IMR-90 (cell line): ENCODE measurements at regions not wholly inside any gene's neighbourhood (a gene's known extent, or its start where the extent isn't known, plus 50 kb on each side); places are given as distances from the start of the nearest gene placed in this dataset.

Source experiments
- ATAC-seq: fragments of 200-7000 bp; cut with Tn5 transposase; 2 replicates; pipeline ENCODE4 v1.9.1; 2020; ENCODE audit warnings: low read depth, mild to moderate bottlenecking, moderate library complexity
- BruUV-seq: library from RNA; stranded (reverse); fragments of 400-500 nt; replicated peaks from 2 replicates; lab custom pipeline; 2021; lab: Mats Ljungman, UMichigan
- CTCF ChIA-PET: fragments of 300-600 bp; formaldehyde crosslinking; extraction: SDS; loops from one replicate; lab custom pipeline; 2021; ENCODE audit warnings: antibody characterized with exemption; lab: Yijun Ruan, JAX
- POLR2A ChIA-PET: fragments of 300-600 bp; sonication (Branson Sonifier 250); formaldehyde crosslinking; loops from one replicate; lab custom pipeline; 2022; ENCODE audit warnings: antibody characterized with exemption; ENCODE audit not compliant: unreplicated experiment; lab: Charles Lee
- DNase-seq: peaks from one replicate; pipeline ENCODE4 v3.0.0; 2013
- H2AFZ ChIP-seq: replicated peaks from 2 replicates; pipeline ENCODE3; 2013; ENCODE audit warnings: low read length, mild to moderate bottlenecking; ENCODE audit not compliant: poor library complexity
- H2AK5ac ChIP-seq: 2 replicates; pipeline ENCODE4 v1.6.1; 2013; ENCODE audit warnings: low read depth, low read length, inconsistent platforms
- H2AK9ac ChIP-seq: replicated peaks from 2 replicates; pipeline ENCODE3; 2013; ENCODE audit warnings: mild to moderate bottlenecking, low read depth, low read length, moderate library complexity; ENCODE audit not compliant: poor library complexity
- H2BK120ac ChIP-seq: 2 replicates; pipeline ENCODE4 v1.6.1; 2013; ENCODE audit warnings: low read depth, low read length, inconsistent platforms
- H2BK15ac ChIP-seq: 3 replicates; pipeline ENCODE4 v1.6.1; 2013; ENCODE audit warnings: low read depth, low read length, inconsistent platforms
- H2BK20ac ChIP-seq: 2 replicates; pipeline ENCODE4 v1.6.1; 2013; ENCODE audit warnings: low read depth, mild to moderate bottlenecking, inconsistent platforms, low read length, moderate library complexity
- H2BK5ac ChIP-seq: 2 replicates; pipeline ENCODE4 v1.6.1; 2013; ENCODE audit warnings: mild to moderate bottlenecking, low read depth, low read length, inconsistent platforms; ENCODE audit not compliant: poor library complexity, severe bottlenecking
- H3K14ac ChIP-seq: replicated peaks from 2 replicates; pipeline ENCODE4 v1.6.1; 2013; ENCODE audit warnings: low read depth, low read length, inconsistent platforms
- H3K18ac ChIP-seq: 2 replicates; pipeline ENCODE4 v1.6.1; 2013; ENCODE audit warnings: low read depth, low read length, control low read depth
- H3K23ac ChIP-seq: 2 replicates; pipeline ENCODE4 v1.6.1; 2013; ENCODE audit warnings: low read depth, low read length, inconsistent platforms
- H3K27ac ChIP-seq: 2 replicates; pipeline ENCODE4 v1.5.1; 2013; ENCODE audit warnings: mild to moderate bottlenecking, control low read depth, low read length; ENCODE audit not compliant: insufficient read depth
- H3K27me3 ChIP-seq: 2 replicates; pipeline ENCODE4 v1.6.1; 2013; ENCODE audit warnings: low read length; ENCODE audit not compliant: control insufficient read depth, insufficient read depth
- H3K36me3 ChIP-seq: 2 replicates; pipeline ENCODE4 v1.6.1; 2013; ENCODE audit warnings: low read length, mixed read lengths; ENCODE audit not compliant: control insufficient read depth, insufficient read depth
- H3K4ac ChIP-seq: 2 replicates; pipeline ENCODE4 v1.6.1; 2013; ENCODE audit warnings: low read depth, low read length, inconsistent platforms
- H3K4me1 ChIP-seq: 2 replicates; pipeline ENCODE4 v1.6.1; 2013; ENCODE audit warnings: low read length, mixed read lengths; ENCODE audit not compliant: control insufficient read depth, insufficient read depth
- H3K4me2 ChIP-seq: 2 replicates; pipeline ENCODE4 v1.6.1; 2013; ENCODE audit warnings: low read depth, mild to moderate bottlenecking, control low read depth, low read length, moderate library complexity
- H3K4me3 ChIP-seq: 2 replicates; pipeline ENCODE4 v1.5.1; 2013; ENCODE audit warnings: low read depth, mild to moderate bottlenecking, control low read depth, low read length, moderate library complexity; ENCODE audit not compliant: insufficient read depth
- H3K56ac ChIP-seq: 2 replicates; pipeline ENCODE4 v1.6.1; 2013; ENCODE audit warnings: low read length, inconsistent platforms; ENCODE audit not compliant: insufficient read depth; ENCODE audit errors: extremely low read depth
- H3K79me1 ChIP-seq, 2 experiments: 2 replicates each; pipeline ENCODE4 v1.6.1; 2013; ENCODE audit warnings: low read length in 2 of 2, inconsistent platforms in 1 of 2, low read depth in 1 of 2
- H3K9ac ChIP-seq: 2 replicates; pipeline ENCODE4 v1.6.1; 2013; ENCODE audit warnings: low read depth, low read length, control low read depth
- H3K9me1 ChIP-seq: 2 replicates; pipeline ENCODE4 v1.6.1; 2013; ENCODE audit warnings: low read length, inconsistent platforms; ENCODE audit not compliant: insufficient read depth
- H3K9me3 ChIP-seq: 2 replicates; pipeline ENCODE4 v1.6.1; 2013; ENCODE audit warnings: low read length; ENCODE audit not compliant: control insufficient read depth, insufficient read depth
- H4K20me1 ChIP-seq: 2 replicates; pipeline ENCODE4 v1.6.1; 2013; ENCODE audit warnings: low read length, inconsistent platforms; ENCODE audit not compliant: insufficient read depth
- H4K5ac ChIP-seq: 2 replicates; pipeline ENCODE4 v1.6.1; 2013; ENCODE audit warnings: mild to moderate bottlenecking, low read depth, low read length, control low read depth
- H4K8ac ChIP-seq, 2 experiments: 2 replicates each; pipeline ENCODE4 v1.6.1; 2013; ENCODE audit warnings: low read depth in 2 of 2, low read length in 2 of 2, control low read depth in 1 of 2, inconsistent platforms in 1 of 2
- H4K91ac ChIP-seq: 2 replicates; pipeline ENCODE4 v1.6.1; 2013; ENCODE audit warnings: low read depth, low read length, inconsistent platforms; ENCODE audit not compliant: insufficient read depth
- BHLHE40 ChIP-seq: fragments of 150-350 bp; IDR thresholded peaks from 2 replicates; pipeline ENCODE4 v1.6.1; 2016; ENCODE audit warnings: mild to moderate bottlenecking, low read depth, low read length
- CEBPB ChIP-seq: IDR thresholded peaks from 2 replicates; pipeline ENCODE4 v1.6.1; 2012; ENCODE audit warnings: low read depth, low read length, improper control_type of control experiment
- CHD1 ChIP-seq: IDR thresholded peaks from 2 replicates; pipeline ENCODE4 v1.6.1; 2012; ENCODE audit warnings: low read depth, low read length, improper control_type of control experiment
- CTCF ChIP-seq: conservative IDR thresholded peaks from 2 replicates; pipeline ENCODE4 v1.5.1; 2012; ENCODE audit warnings: mild to moderate bottlenecking, low read depth, low read length, improper control_type of control experiment
- ELK1 ChIP-seq: fragments of 150-350 bp; IDR thresholded peaks from 2 replicates; pipeline ENCODE4 v1.6.1; 2016; ENCODE audit warnings: low read depth, mild to moderate bottlenecking, low read length, moderate library complexity, borderline replicate concordance
- MAFK ChIP-seq: IDR thresholded peaks from 2 replicates; pipeline ENCODE4 v1.6.1; 2012; ENCODE audit warnings: low read depth, low read length, improper control_type of control experiment
- MAZ ChIP-seq: IDR thresholded peaks from 2 replicates; pipeline ENCODE4 v1.6.1; 2012; ENCODE audit warnings: low read depth, mild to moderate bottlenecking, low read length, improper control_type of control experiment, moderate library complexity, borderline replicate concordance
- MXI1 ChIP-seq: IDR thresholded peaks from 2 replicates; pipeline ENCODE4 v1.6.1; 2012; ENCODE audit warnings: low read depth, mild to moderate bottlenecking, low read length, moderate library complexity, borderline replicate concordance
- NFE2L2 ChIP-seq: fragments of 150-350 bp; IDR thresholded peaks from 2 replicates; pipeline ENCODE4 v1.6.1; 2016; ENCODE audit warnings: low read depth, mild to moderate bottlenecking, low read length
- RAD21 ChIP-seq: IDR thresholded peaks from 2 replicates; pipeline ENCODE4 v1.6.1; 2012; ENCODE audit warnings: low read length, improper control_type of control experiment
- RCOR1 ChIP-seq: IDR thresholded peaks from 2 replicates; pipeline ENCODE4 v1.6.1; 2012; ENCODE audit warnings: mild to moderate bottlenecking, low read length, improper control_type of control experiment; ENCODE audit not compliant: insufficient replicate concordance
- RFX5 ChIP-seq: IDR thresholded peaks from 2 replicates; pipeline ENCODE4 v1.8.0; 2012; ENCODE audit warnings: low read depth, mild to moderate bottlenecking, low read length, moderate library complexity
- WGBS, 2 experiments: methylation state at CpG; one replicate each; pipeline versions ENCODE4 v1.1.5 to v1.1.7; 2013; ENCODE audit warnings: missing lambda C conversion rate in 2 of 2; ENCODE audit not compliant: insufficient read length in 1 of 2; ENCODE audit errors: extremely low coverage in 2 of 2; 5-methylcytosine and 5-hydroxymethylcytosine counted together
- dilution Hi-C: fragments of 300-500 bp; cut with HindIII; formaldehyde crosslinking; loops from one replicate; pipeline ENCODE4 v1.14.3; 2018; ENCODE audit warnings: low sequenced_read_pairs; ENCODE audit not compliant: unreplicated experiment
- in situ Hi-C: fragments of 300-500 bp; cut with MboI; formaldehyde crosslinking; loops from 3 replicates; pipeline ENCODE4 v1.14.3; 2019; ENCODE audit warnings: low sequenced_read_pairs, inconsistent platforms, mixed read lengths
- intact Hi-C: fragments of 100-400 bp; cut with micrococcal nuclease; formaldehyde crosslinking; loops from 2 replicates; pipeline ENCODE4 v1.10.0; 2022

DNA sequence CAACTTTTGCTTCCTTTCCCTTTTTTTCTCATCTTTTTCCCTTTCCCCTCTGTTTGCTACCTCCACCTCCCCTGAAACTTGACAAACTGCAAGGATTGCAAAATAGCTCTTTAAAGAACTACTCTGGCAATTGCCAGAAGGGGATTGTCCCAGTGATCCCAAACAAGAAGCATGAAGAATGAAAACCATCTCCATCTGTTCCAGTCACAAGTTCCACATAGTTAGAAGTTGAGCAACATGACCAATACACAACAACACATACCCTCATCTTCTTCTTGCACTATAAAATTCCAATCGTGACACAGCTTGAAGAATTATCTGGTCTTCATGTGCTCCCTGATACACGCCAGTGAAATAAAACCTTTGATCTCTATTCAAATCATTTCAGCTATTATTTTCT is 93.7 kb upstream of the USP15 start:
- H2BK120ac ChIP-seq = no peak overlapping the region
- H3K27me3 ChIP-seq = no peaks in the 10 kb centered on the region
- H3K79me1 ChIP-seq = no peaks in the 10 kb centered on the region
- no peak overlapping the region for H3K18ac ChIP-seq
- H2AFZ ChIP-seq = no peak overlapping the region
- DNase-seq (no peak), ATAC-seq (no peak)
- H3K9ac ChIP-seq = no peak overlapping the region
- no peak overlapping the region for H3K4me3 ChIP-seq
- BruUV-seq = no TSS peak
- H4K91ac ChIP-seq = no peak overlapping the region
- POLR2A ChIA-PET = no interaction called here
- H3K36me3 ChIP-seq = no peaks in the 10 kb centered on the region
- CTCF ChIA-PET = no interaction called here
- no peak overlapping the region for H3K23ac ChIP-seq
- intact Hi-C loops (no loop called here), in situ Hi-C loops (no loop called here), dilution Hi-C loops (no loop called here)
- H3K4ac ChIP-seq = no peak overlapping the region
- TF ChIP-seq BHLHE40 (no peak), ELK1 (no peak), MXI1 (no peak), RCOR1 (no peak), CEBPB (no peak), RFX5 (no peak), NFE2L2 (no peak), MAZ (no peak), CHD1 (no peak), CTCF (no peak), MAFK (no peak), RAD21 (no peak)
- no peak overlapping the region for H3K56ac ChIP-seq
- H3K9me1 ChIP-seq = no peaks in the 10 kb centered on the region
- no peak overlapping the region for H2BK15ac ChIP-seq
- no peak overlapping the region for H3K14ac ChIP-seq
- no peak overlapping the region for H4K5ac ChIP-seq
- no peaks in the 10 kb centered on the region for H3K4me1 ChIP-seq
- no peaks in the 10 kb centered on the region for H3K9me3 ChIP-seq
- H4K20me1 ChIP-seq = no peaks in the 10 kb centered on the region
- WGBS, 2 experiments = no CpG with 5 or more reads among the region's 2 CpGs
- no peak overlapping the region for H3K27ac ChIP-seq
- H4K8ac ChIP-seq = no peak overlapping the region
- no peak overlapping the region for H2BK20ac ChIP-seq
- H2BK5ac ChIP-seq = no peak overlapping the region
- H2AK9ac ChIP-seq = no peak overlapping the region
- H3K4me2 ChIP-seq = no peak overlapping the region
- no peak overlapping the region for H2AK5ac ChIP-seq
